ENCODE measurements at regions not wholly inside any gene's neighbourhood (a gene's known extent, or its start where the extent isn't known, plus 50 kb on each side); places are given as distances from the start of the nearest gene placed in this dataset.

DNA sequence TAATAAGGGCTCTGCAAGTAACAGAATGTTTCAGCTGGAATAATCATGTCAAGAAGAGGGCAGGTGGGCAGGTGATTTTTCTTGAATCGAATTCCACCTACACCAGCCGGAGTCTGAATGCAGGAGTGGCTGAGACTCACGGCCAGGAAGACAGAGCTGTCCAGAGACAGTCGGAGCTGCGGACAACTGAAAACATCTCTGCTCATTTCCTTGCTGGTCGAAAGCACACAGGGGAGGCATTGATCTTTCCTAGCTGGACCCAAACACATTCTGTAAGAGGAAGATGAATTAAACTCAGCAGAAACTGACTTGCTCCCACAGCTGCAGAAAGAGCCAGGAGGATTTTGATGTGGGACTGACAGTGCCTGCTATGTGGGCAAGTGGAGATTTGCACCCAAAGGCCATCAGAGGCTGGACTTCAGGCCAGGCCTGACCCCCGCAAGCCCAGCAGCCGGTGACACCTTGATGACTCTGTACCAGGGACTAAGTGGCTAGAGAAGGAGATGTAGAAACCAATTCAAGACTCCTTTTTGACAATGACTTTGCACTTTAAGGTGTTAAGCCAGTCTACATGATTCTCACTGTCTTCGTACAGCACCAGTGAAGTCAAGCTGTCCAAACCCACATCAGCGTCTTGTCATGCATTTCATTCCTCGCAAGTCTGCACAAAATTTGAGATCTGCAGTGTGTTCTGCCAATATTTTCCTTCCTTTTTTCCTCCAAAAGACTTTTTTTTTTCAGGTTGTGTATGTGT is 169.4 kb downstream of the TEX36 start:
- Mint-ChIP-seq H3K9me3 (ENCODE audit: unreplicated experiment) (no peaks in the 10 kb centered on the region), H3K27me3 (ENCODE audit: unreplicated experiment) (peaks cover 2% of the 10 kb centered on the region), H3K36me3 (ENCODE audit: low read depth, unreplicated experiment) (no peaks in the 10 kb centered on the region), H3K27ac (ENCODE audit: unreplicated experiment) (no peak overlapping the region), H3K4me3 (ENCODE audit: unreplicated experiment) (no peak overlapping the region), H3K4me1 (ENCODE audit: unreplicated experiment) (peaks cover 5% of the 10 kb centered on the region)
- TF ChIP-seq, protein P1, sequence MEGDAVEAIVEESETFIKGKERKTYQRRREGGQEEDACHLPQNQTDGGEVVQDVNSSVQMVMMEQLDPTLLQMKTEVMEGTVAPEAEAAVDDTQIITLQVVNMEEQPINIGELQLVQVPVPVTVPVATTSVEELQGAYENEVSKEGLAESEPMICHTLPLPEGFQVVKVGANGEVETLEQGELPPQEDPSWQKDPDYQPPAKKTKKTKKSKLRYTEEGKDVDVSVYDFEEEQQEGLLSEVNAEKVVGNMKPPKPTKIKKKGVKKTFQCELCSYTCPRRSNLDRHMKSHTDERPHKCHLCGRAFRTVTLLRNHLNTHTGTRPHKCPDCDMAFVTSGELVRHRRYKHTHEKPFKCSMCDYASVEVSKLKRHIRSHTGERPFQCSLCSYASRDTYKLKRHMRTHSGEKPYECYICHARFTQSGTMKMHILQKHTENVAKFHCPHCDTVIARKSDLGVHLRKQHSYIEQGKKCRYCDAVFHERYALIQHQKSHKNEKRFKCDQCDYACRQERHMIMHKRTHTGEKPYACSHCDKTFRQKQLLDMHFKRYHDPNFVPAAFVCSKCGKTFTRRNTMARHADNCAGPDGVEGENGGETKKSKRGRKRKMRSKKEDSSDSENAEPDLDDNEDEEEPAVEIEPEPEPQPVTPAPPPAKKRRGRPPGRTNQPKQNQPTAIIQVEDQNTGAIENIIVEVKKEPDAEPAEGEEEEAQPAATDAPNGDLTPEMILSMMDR (IDR thresholded peaks at IDR 0.05; ENCODE audit: unreplicated experiment), result no peak
- no peak for DNase-seq (ENCODE audit: low spot score)

- Mint-ChIP-seq H3K36me3 (ENCODE audit: low read depth, unreplicated experiment) (no peaks in the 10 kb centered on the region), H3K4me1 (ENCODE audit: unreplicated experiment) (peaks cover 5% of the 10 kb centered on the region), H3K9me3 (ENCODE audit: unreplicated experiment) (no peaks in the 10 kb centered on the region), H3K27me3 (ENCODE audit: unreplicated experiment) (peaks cover 2% of the 10 kb centered on the region), H3K27ac (ENCODE audit: unreplicated experiment) (no peak overlapping the region), H3K4me3 (ENCODE audit: unreplicated experiment) (no peak overlapping the region)
- DNase-seq (ENCODE audit: low spot score), result no peak
- TF ChIP-seq, protein P1 (IDR thresholded peaks at IDR 0.05; ENCODE audit: unreplicated experiment), result no peak
Observed at GRCh38 chr10:125510998-125511397, 172.0 kb downstream of the TEX36 start.

DNA sequence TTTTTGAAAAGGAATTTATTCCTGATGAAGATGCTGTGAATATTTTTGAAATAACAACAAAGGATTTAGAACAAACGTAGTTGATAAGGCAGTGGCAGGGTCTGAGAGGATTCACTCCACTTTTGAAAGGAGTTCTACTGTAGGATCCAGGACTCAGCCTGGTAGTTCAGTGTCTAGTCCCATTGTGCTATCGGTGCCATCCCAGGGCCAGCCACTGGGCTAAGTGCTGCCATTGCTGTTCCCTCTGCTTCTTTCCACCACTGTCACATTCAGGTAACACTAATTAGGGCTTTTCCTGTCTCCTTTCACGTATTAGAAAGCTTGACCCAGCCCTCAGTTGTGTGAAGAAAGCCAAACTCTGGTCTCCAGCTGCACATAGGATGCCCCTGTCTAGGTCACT is 177.3 kb downstream of the TEX36 start:
- no peak overlapping the region for H3K27ac Mint-ChIP-seq (ENCODE audit: unreplicated experiment)
- H3K27me3 Mint-ChIP-seq (ENCODE audit: unreplicated experiment), result peaks cover 2% of the 10 kb centered on the region
- TF ChIP-seq, protein P1 (IDR thresholded peaks at IDR 0.05; ENCODE audit: unreplicated experiment), result no peak
- H3K4me1 Mint-ChIP-seq (ENCODE audit: unreplicated experiment), result no peaks in the 10 kb centered on the region
- no peak overlapping the region for H3K4me3 Mint-ChIP-seq (ENCODE audit: unreplicated experiment)
- no peak for DNase-seq (ENCODE audit: low spot score)
- H3K9me3 Mint-ChIP-seq (ENCODE audit: unreplicated experiment), result no peaks in the 10 kb centered on the region
- no peaks in the 10 kb centered on the region for H3K36me3 Mint-ChIP-seq (ENCODE audit: low read depth, unreplicated experiment)

GRCh38 chr10:125502276-125502675 is 180.7 kb downstream of the TEX36 start:
- TF ChIP-seq, protein P1 (IDR thresholded peaks at IDR 0.05; ENCODE audit: unreplicated experiment), result no peak
- Mint-ChIP-seq H3K27ac (ENCODE audit: unreplicated experiment) (no peak overlapping the region), H3K9me3 (ENCODE audit: unreplicated experiment) (no peaks in the 10 kb centered on the region), H3K36me3 (ENCODE audit: low read depth, unreplicated experiment) (no peaks in the 10 kb centered on the region), H3K4me3 (ENCODE audit: unreplicated experiment) (no peak overlapping the region), H3K4me1 (ENCODE audit: unreplicated experiment) (no peaks in the 10 kb centered on the region), H3K27me3 (ENCODE audit: unreplicated experiment) (peaks cover 3% of the 10 kb centered on the region)
- DNase-seq (ENCODE audit: low spot score), result no peak

DNA sequence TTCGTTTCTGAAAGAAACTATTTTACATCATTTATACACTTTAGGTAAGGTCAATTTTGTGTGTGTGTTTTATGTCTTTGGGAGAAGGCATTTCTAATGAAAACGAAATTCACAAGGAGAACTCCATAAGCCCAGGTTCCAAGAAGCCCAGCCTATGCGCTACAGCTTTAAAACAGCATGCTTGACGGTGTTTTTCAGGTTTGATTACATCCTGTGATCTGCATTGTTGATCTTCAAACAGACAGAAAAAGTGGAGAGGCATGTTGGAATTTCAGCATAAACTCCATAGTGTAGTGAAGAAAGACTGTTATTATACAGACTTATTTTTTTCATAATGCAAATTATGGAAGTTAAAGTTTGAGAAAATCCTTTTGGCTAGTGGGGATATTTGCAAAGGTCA is 187.6 kb downstream of the TEX36 start:
- no peaks in the 10 kb centered on the region for H3K36me3 Mint-ChIP-seq (ENCODE audit: low read depth, unreplicated experiment)
- H3K9me3 Mint-ChIP-seq (ENCODE audit: unreplicated experiment), result no peaks in the 10 kb centered on the region
- TF ChIP-seq, protein P1 (IDR thresholded peaks at IDR 0.05; ENCODE audit: unreplicated experiment), result no peak
- H3K4me1 Mint-ChIP-seq (ENCODE audit: unreplicated experiment), result peaks cover 6% of the 10 kb centered on the region
- no peak overlapping the region for H3K27ac Mint-ChIP-seq (ENCODE audit: unreplicated experiment)
- DNase-seq (ENCODE audit: low spot score), result no peak
- H3K27me3 Mint-ChIP-seq (ENCODE audit: unreplicated experiment), result peaks cover 3% of the 10 kb centered on the region
- no peak overlapping the region for H3K4me3 Mint-ChIP-seq (ENCODE audit: unreplicated experiment)

Measured in endothelial cell (in vitro differentiated cells).